Fibroblast of peridontal ligament (primary cell): ENCODE measurements at regions not wholly inside any gene's neighbourhood (a gene's known extent, or its start where the extent isn't known, plus 50 kb on each side); places are given as distances from the start of the nearest gene placed in this dataset.
A peak's percentile ranks its signal among the peaks of the same experiment; 100 is the strongest.

Experiments
- DNase-seq: peaks from one replicate; pipeline ENCODE4 v3.0.0-alpha.2; 2010; ENCODE audit errors: extremely low read depth

DNA sequence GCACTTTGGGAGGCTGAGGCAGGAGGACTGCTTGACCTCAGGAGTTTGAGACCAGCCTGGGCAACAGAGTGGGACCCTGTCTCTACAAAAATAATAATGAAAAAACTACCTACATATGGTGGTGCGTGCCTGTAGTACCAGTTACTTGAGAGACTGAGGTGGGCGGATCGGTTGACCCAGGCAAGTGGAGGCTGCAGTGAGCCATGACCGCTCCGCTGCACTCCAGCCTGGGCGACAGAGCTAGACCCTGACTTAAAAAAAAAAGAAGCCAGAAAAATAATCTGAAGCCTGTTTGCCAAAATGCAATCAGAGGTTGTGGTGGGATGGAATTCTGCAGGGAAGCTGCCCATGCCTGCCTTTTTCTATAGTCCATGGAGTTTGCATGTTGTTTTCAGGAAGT, 50.4 kb upstream of the GGTA1 start:
- peak; percentile 37 for DNase-seq

DNA sequence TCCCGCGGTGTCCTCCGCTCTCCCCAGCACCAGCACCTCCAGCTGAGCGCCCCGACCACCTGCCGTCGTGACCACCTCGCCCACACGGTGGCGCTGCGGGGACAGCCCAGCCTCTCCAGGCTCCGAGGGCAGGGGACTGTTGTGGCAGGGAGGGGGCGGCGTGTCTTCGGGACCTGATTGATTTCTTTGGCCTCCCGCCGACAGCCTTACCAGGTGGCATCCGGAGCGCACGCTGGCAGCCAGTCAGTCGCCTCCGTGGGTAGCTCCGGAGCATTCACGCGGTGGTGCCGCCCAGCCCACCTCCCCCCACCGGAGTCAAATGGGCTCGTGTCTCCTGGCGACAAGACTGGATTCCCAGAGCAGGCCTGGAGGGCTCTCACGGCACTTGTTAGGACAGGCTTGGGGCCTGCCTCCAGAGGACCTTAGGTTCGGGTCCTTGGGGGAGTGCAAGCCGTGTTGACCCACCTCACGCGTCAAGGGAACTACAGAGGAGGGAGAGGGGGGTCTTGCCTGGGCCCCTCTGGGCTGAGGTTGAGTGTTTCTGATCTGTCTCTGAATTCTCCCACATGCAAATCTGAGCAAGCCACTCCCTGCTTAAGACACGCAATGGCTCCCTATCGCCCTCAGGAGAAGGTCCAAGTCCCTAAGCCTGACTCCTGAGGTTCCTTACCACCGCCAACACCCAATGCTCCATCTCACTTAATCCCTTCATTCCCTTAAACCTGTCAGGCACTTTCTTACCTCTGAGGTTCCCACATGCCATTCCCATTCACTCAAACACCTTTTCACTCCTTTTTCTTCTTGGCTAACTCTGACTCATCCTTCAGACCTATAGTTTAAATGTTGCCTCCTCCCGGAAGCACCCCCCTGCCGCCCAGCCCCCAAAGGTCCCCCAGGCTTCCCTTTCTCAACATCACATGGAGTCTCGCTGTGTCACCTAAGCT, 51.2 kb upstream of the GGTA1 start:
- peak; percentile 49 for DNase-seq

GRCh38 chr9:121551985-121552753, 52.5 kb upstream of the GGTA1 start:
- no peak for DNase-seq

DNA sequence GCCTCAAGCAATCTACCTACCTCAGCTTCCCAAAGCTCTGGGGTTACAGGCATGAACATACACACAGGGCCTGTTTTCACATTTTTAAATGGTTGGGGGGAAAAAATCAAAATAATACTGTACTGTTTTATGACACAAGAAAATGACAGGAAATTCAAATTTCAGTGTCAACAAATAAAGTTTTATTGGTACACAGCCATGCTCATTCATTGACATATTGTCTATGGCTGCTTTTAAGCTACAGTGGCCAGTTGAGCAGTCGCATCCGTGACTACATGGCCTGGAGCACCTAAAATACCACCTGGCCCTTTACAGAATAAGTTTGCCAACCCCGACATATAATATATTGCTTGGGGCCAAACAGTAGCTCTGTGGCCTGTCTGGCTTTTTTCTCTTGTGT, 56.4 kb upstream of the GGTA1 start:
- DNase-seq, result no peak

DNA sequence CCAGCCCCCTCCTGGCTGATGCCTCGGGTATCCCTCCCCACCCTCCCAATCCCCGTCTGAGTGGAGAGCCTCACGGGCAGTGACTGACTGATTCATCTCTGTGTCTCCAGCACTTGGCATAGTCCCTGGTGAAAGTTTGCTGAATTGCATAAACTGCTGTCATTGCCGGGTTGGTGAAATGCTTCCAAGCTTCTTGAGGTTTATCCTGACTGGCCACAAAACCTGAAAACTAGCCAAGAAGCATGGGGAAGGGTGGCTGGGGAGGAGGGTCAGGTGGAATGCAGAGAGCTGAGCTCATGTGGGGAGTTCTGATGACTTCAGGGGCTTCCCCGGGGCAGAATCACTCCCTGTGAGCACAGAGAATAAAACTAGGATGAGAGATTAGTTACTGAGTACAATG, 56.9 kb upstream of the GGTA1 start:
- DNase-seq, result peak; percentile 99

- DNase-seq, result peak; percentile 84
Observed at GRCh38 chr9:121557581-121558447, 58.2 kb upstream of the GGTA1 start.

DNA sequence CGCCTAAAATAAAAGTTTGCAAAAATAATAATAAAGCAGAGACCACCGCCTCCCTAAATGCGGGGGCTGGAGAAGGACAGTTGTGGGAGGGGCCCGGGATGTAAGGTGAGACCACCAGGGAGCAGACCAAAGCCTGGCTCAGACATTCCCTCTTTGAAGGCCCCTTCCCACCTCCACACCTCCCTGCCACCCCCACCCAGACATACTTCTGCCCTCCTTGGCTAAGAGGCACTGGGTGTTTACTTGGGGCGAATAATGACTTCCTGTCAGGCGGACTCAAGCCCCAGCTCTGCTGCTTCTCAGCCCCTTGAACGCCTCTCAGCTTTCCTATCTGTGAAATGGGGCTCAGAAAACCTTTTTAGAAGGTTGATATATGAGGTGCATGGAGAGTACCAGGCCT, 58.8 kb upstream of the GGTA1 start:
- no peak for DNase-seq

DNA sequence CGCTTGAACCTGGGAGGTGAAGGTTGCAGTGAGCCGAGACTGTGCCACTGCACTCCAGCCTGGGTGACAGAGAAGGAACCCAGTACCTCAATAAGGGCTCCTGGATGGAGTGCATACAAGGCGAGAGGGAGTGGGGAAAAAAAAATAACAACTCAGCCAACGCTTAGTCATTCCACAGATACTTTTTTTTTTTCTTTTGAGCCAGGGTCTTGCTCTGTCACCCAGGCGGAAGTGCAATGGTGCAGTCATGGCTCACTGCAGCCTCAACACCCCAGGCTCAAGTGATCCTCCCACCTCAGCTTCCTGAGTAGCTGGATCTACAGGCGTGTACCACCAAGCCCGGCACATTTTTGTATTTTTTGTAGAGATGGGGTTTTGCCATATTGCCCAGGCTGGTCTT, 59.5 kb upstream of the GGTA1 start:
- DNase-seq, result no peak

- DNase-seq, result no peak
Observed at GRCh38 chr9:121560921-121561320, 61.3 kb upstream of the GGTA1 start.

DNA sequence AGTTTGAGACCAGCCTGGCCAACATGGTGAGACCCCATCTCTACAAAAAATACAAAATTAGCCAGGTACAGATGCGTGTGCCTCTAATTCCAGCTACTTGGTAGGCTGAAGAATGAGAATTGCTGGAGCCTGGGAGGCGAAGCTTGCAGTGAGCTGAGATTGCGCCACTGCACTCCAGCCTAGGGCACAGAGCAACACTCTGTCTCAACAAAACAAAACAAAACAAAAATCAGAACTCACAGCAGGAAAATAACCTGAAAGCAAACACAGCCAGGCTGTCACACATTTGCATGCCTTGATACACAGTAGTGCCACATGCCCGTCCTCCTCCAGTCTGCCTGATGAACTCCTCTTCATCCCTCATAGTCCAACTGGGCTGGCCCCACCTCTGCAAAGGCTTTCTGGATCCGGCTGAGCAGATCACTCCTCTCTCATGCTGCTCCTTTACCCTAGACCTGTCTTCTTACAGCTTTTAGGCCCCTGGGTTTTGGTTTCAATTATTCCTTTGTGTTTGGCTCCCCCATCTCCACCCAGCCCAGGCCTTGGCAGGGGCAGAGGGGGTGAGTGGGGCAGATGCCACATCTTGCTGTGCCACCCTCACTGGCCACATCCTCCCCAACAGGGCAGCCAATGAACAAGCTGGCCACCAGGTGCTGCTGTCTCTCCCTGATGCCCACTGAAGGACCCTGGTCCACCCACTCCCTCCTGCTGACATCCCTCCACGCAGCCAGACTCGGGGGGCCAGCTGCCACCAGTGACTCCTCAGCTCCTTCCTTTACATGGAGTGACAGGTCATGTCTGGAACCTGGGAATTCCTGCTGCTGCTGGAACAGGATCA, 62.0 kb upstream of the GGTA1 start:
- no peak for DNase-seq

DNA sequence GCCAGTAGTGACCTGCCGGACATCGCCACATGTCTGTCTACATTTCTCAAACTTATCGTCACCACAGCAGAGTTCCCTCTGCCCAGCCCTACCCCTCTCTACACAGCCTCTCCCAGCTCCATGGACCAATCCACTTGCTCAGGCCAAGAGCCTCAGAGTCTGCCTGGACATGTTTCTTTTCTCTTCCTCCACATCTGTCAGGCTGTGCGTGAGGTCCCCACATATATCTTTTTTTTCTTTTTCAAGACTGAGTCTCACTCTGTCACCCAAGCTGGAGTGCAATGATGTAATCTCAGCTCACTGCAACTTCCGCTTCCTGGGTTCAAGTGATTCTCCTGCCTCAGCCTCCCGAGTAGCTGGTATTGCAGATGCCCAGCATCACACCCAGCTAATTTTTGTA, 62.7 kb upstream of the GGTA1 start:
- DNase-seq, result no peak

DNA sequence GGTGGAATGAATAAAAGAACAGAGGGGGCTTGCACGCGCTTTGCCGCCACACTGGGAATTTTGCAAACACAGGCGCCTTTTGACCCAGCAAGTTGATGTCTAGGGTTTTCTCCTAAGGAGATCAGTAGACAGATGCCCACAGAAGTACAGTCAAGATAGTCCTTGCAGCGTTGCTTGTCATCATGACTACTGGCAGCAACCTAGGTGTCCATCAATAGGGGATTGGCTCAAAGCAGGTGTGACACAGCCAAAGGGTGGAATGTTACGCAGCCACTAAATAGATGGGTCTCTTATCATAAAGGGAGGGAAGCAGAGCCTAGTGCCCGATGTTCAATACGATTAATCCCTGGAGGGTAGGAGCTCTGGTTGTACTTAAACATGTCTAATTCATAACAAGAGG, 63.8 kb upstream of the GGTA1 start:
- no peak for DNase-seq

- DNase-seq, result no peak
Observed at GRCh38 chr9:121563881-121564460, 64.3 kb upstream of the GGTA1 start.

GRCh38 chr9:121564504-121565260, 65.0 kb upstream of the GGTA1 start:
- DNase-seq, result no peak

- DNase-seq, result peak; percentile 44
Observed at GRCh38 chr9:121566481-121567465, 67.1 kb upstream of the GGTA1 start.

DNA sequence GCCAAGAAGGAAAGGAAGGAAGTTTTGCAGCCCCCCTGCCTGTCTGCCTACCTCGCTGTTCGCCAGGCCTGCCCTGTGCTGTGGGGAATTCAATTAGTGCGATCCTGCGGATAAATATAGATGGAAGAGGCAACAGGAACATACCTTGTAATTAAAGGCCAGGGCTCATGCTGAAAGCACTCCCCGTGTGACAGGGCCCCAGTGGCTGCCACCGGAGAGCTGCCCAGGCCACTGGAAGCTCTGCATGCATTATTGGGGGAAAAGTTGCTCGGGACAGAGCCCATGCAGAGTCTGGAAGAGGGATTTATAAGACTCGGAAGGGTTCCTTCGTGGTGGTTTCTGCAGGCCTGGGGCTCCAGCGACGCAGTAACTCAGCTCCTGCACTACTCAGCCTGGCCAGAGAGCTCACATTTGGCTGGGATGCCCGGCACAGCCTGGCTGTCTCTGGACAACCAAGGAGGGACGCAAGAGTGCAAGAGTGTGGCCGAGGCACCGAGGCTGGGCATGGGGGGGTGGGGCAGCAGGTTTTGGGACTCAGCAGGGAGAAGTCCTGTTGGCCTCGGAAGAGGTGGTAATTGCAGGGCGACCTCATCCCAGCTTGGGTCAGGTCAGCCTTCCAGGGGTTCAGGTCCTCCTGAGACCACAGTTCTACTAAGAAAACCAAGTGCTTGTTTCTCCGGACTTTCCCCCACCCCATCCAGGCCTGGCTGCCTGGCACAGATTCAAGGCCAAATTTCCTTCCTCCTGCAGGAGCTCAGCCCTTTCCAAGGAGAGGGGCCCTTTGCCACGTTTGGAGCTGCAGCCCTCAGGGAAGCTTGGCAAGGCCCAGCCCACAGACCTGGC, 68.1 kb upstream of the GGTA1 start:
- peak; percentile 15 for DNase-seq

DNA sequence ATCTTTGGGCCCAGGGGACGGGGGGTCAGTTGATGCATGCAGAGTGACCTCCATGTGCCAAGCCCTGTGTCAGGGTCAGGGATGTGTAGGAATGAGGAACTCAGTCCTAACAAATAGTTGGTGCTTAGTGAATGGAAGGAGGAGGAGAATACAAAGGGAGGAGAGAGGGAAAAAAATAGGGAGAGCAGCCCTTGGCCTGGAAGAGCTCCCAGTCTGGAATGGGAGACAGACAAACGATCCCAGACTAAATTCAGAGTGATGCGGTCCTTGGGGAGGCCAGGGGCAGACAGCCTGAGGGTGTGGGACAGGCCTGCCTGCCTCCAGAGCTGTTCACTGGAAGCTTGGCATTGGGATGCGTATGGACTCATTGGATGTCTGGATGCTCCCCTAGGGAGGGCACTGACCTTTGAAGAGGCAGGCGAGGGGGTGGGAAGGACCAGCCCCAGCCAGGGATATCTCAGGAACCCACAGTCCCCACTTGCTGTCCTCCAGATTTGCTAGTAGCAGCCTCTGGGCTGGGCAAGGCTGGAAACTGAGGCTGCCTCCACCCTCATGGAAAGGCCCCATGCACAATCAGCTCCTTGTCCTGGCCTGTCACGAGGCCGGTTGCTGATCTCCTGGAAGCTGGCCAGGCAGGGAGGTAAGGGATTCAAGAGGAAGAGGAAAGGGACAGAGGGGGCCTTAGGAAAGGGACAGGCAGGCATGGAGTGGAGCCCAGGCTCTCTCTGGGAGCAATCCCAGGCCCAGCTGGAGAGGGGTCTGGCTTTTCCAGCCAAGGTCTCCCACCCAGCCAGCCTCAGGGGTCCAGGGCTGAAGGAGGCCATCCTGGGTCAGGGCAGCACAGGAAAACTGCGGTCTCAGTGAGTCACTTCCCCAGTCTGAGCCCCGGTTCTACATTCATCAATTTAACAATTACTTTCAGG, 69.0 kb upstream of the GGTA1 start:
- peak; percentile 27 for DNase-seq
